ENCODE measurements at regions not wholly inside any gene's neighbourhood (a gene's known extent, or its start where the extent isn't known, plus 50 kb on each side); places are given as distances from the start of the nearest gene placed in this dataset.

DNA sequence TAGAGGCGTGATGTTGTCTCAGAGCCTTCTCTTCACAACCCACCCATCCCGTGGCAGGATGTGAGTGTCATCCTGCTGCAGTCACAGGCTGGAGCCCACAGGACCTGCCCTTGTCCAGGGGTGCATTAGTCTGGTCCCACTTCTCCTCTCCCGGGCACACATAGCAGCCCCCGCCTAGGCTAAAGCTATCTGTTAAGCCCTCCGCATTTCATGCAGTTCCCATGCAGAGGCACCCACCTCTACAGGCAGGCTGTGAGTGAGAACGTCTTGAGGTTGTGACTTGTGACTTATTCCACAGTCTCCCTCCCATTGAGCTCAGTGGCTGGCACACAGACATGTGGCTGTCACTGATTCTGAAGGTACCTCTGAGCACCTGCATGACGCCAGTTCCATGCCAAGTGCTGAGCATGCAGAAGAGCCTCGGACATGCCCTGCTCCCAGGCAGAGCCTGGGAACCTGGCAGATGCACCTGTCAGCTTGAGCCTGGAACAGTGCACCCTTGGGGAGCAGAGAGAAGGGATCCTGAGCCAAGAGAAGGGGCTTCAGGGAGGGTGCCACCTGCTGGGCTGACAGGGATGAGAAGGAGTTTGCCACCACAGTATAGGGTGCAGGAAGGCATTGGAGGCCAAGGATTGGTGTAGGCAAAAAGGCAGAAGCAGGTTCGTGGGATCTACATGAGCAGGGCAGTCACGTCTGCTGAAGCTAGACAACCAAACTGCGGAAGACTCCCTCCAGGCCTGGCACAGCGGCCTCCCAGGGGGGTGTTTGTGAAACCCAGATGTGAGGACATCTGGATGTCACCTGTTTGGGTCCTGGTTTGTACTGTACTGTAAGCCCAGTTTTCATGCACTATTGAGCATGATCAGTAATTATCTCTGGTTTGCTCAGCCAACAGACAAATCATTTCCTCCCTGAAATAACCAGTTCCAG, 213.6 kb downstream of the GLI2 start:
- TF ChIP-seq, protein P1, sequence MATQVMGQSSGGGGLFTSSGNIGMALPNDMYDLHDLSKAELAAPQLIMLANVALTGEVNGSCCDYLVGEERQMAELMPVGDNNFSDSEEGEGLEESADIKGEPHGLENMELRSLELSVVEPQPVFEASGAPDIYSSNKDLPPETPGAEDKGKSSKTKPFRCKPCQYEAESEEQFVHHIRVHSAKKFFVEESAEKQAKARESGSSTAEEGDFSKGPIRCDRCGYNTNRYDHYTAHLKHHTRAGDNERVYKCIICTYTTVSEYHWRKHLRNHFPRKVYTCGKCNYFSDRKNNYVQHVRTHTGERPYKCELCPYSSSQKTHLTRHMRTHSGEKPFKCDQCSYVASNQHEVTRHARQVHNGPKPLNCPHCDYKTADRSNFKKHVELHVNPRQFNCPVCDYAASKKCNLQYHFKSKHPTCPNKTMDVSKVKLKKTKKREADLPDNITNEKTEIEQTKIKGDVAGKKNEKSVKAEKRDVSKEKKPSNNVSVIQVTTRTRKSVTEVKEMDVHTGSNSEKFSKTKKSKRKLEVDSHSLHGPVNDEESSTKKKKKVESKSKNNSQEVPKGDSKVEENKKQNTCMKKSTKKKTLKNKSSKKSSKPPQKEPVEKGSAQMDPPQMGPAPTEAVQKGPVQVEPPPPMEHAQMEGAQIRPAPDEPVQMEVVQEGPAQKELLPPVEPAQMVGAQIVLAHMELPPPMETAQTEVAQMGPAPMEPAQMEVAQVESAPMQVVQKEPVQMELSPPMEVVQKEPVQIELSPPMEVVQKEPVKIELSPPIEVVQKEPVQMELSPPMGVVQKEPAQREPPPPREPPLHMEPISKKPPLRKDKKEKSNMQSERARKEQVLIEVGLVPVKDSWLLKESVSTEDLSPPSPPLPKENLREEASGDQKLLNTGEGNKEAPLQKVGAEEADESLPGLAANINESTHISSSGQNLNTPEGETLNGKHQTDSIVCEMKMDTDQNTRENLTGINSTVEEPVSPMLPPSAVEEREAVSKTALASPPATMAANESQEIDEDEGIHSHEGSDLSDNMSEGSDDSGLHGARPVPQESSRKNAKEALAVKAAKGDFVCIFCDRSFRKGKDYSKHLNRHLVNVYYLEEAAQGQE (IDR thresholded peaks at IDR 0.05; ENCODE audit: insufficient read depth in 1 of 2, low read depth in 2 of 2, low read length in 2 of 2), result no peak
- TF ChIP-seq POLR2AphosphoS5 (IDR thresholded peaks at IDR 0.05; ENCODE audit: low read depth, low read length) (no peak), TAF1 (IDR thresholded peaks at IDR 0.05; ENCODE audit: borderline replicate concordance, insufficient read depth, low read length) (no peak), SIN3A (IDR thresholded peaks at IDR 0.05; ENCODE audit: borderline replicate concordance, insufficient read depth, low read length) (no peak), FOXP2 (optimal IDR thresholded peaks at IDR 0.05; ENCODE audit: borderline replicate concordance, extremely low read depth, extremely low read length, insufficient read depth) (no peak)
